ENCODE measurements at regions not wholly inside any gene's neighbourhood (a gene's known extent, or its start where the extent isn't known, plus 50 kb on each side); places are given as distances from the start of the nearest gene placed in this dataset.

DNA sequence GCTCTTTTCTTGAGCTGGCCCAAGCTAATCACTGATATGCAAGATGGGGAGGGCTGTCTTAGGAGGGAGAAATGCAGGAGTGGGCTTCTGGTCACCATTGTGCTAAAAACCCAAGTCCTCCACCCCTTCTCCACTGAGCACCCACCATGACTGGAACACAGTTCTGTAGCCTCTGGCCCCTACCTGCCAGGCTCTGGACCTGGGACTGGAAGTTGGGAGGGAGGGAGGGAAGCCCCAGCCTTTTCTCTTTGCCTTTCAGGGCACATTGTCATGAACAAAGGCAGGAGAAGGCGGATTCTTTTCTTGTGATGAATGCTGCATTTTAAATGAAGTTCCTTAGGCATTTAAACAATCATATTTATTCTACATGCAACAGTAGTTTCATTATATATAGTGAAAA is 559.1 kb upstream of the TRPC7 start:
- H3K4me3 ChIP-seq (ENCODE audit: low read length), result no peak overlapping the region
- DNase-seq (ENCODE audit: low read depth), result no peak
- TF ChIP-seq, protein P1, sequence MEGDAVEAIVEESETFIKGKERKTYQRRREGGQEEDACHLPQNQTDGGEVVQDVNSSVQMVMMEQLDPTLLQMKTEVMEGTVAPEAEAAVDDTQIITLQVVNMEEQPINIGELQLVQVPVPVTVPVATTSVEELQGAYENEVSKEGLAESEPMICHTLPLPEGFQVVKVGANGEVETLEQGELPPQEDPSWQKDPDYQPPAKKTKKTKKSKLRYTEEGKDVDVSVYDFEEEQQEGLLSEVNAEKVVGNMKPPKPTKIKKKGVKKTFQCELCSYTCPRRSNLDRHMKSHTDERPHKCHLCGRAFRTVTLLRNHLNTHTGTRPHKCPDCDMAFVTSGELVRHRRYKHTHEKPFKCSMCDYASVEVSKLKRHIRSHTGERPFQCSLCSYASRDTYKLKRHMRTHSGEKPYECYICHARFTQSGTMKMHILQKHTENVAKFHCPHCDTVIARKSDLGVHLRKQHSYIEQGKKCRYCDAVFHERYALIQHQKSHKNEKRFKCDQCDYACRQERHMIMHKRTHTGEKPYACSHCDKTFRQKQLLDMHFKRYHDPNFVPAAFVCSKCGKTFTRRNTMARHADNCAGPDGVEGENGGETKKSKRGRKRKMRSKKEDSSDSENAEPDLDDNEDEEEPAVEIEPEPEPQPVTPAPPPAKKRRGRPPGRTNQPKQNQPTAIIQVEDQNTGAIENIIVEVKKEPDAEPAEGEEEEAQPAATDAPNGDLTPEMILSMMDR (conservative IDR thresholded peaks at IDR 0.05; ENCODE audit: low read length), result no peak

DNA sequence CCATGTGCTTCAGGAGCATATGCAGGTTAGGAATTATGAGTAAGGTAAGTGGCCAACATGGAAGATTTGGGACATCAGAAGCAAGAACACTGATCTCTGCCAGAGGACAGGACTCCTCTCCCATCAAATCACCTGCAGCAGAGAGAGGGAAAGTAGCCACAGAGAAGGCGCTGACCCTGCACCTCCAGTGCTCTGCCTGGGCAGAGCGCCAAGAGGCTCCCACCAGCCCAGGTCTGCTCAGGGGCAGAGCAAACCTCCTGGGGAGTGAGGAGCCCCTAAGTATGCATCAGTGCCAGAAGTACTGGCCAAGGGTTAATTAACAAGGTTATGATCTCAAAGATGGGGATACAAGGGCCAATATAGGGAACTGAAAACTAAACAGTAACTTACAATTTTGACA is 545.3 kb upstream of the TRPC7 start:
- TF ChIP-seq, protein P1 (conservative IDR thresholded peaks at IDR 0.05; ENCODE audit: low read length), result no peak
- no peak for DNase-seq (ENCODE audit: low read depth)
- H3K4me3 ChIP-seq (ENCODE audit: low read length), result no peak overlapping the region

DNA sequence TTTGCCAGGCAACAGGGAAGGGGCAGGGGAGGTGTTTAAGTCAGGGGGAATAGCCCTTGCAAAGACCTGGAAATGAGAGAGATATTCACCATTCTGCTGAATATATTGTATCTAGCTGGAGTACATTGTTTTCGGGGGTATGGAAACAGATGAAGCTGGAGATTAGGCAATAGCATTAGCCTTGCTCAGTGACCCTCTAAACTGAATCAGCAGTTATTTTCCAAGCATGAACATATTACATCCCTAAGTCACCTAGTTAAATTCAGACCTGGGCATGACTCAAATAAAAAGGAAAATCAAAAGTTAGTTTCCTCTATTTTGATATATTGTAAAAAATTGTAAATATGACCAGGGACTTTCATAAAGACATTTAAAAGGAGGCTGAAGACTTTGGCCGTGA is 544.6 kb upstream of the TRPC7 start:
- TF ChIP-seq, protein P1 (conservative IDR thresholded peaks at IDR 0.05; ENCODE audit: low read length), result no peak
- H3K4me3 ChIP-seq (ENCODE audit: low read length), result no peak overlapping the region
- no peak for DNase-seq (ENCODE audit: low read depth)

GRCh38 chr5:136907371-136907770 is 542.0 kb upstream of the TRPC7 start:
- TF ChIP-seq, protein P1 (conservative IDR thresholded peaks at IDR 0.05; ENCODE audit: low read length), result no peak
- no peak for DNase-seq (ENCODE audit: low read depth)
- no peak overlapping the region for H3K4me3 ChIP-seq (ENCODE audit: low read length)

- DNase-seq (ENCODE audit: low read depth), result no peak
- TF ChIP-seq, protein P1 (conservative IDR thresholded peaks at IDR 0.05; ENCODE audit: low read length), result no peak
- H3K4me3 ChIP-seq (ENCODE audit: low read length), result no peak overlapping the region
These were observed 541.2 kb upstream of the TRPC7 start for GRCh38 chr5:136906545-136906944.

GRCh38 chr5:136905571-136905970 is 540.2 kb upstream of the TRPC7 start:
- H3K4me3 ChIP-seq (ENCODE audit: low read length), result no peak overlapping the region
- TF ChIP-seq, protein P1 (conservative IDR thresholded peaks at IDR 0.05; ENCODE audit: low read length), result no peak

DNA sequence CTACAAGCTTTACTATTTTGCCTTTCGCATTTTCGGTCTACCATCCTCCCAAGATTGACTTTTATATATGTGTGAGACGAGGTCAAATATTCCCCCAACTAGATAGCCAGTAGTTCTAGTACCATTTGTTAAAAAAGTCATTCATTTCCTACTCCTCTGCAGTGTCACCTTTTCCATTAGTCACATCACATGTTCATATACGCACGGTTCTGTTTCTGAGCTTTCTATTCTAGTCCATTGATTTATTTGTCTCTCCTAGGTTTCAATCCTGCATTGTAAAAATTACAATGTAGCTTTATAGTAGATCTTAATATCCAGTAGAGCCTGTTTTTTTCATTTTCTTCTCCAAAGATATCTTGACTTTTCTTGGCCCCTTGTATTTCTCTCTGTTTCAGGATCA is 528.7 kb upstream of the TRPC7 start:
- H3K4me3 ChIP-seq (ENCODE audit: low read length), result no peak overlapping the region
- TF ChIP-seq, protein P1 (conservative IDR thresholded peaks at IDR 0.05; ENCODE audit: low read length), result no peak
- DNase-seq (ENCODE audit: low read depth), result no peak

More at GRCh38 chr5:136905571-136905970, 540.2 kb upstream of the TRPC7 start:
- no peak for DNase-seq (ENCODE audit: low read depth)

Data from AG10803 (cell line).